GM18498 (cell line): ENCODE measurements at regions not wholly inside any gene's neighbourhood (a gene's known extent, or its start where the extent isn't known, plus 50 kb on each side); places are given as distances from the start of the nearest gene placed in this dataset.
"Not testable (repeated sequence)": the region's sequence is repeated elsewhere in the genome, so short reads cannot be mapped to it uniquely, and the experiment has no call there.

ENCODE experiments used
- ATAC-seq: cut with Tn5 transposase; IDR thresholded peaks from one replicate; pipeline ENCODE4 v1.9.1; 2021; ENCODE audit warnings: mild to moderate bottlenecking, moderate library complexity; ENCODE audit not compliant: unreplicated experiment

- no peak for ATAC-seq
These were observed 317.5 kb downstream of the UTRN start for GRCh38 chr6:144602523-144603180.

- no peak for ATAC-seq
These were observed 320.9 kb downstream of the UTRN start for GRCh38 chr6:144606083-144606482.

GRCh38 chr6:144607998-144608735 is 323.0 kb downstream of the UTRN start:
- no peak for ATAC-seq

- ATAC-seq = no peak
These were observed 327.7 kb downstream of the UTRN start for GRCh38 chr6:144612811-144613210.

GRCh38 chr6:144613859-144614258 is 328.7 kb downstream of the UTRN start:
- no peak for ATAC-seq

GRCh38 chr6:144615870-144616269 is 330.7 kb downstream of the UTRN start:
- ATAC-seq = no peak

- no peak for ATAC-seq
These were observed 332.1 kb downstream of the UTRN start for GRCh38 chr6:144617191-144617590.

GRCh38 chr6:144617708-144618107 is 332.6 kb downstream of the UTRN start:
- ATAC-seq = no peak

- ATAC-seq = no peak
These were observed 334.8 kb downstream of the UTRN start for GRCh38 chr6:144619966-144620365.

GRCh38 chr6:144621332-144621731 is 336.2 kb downstream of the UTRN start:
- ATAC-seq = no peak

GRCh38 chr6:144624246-144624645 is 339.1 kb downstream of the UTRN start:
- ATAC-seq = no peak

- no peak for ATAC-seq
These were observed 339.6 kb downstream of the UTRN start for GRCh38 chr6:144624716-144625115.

- no peak for ATAC-seq
These were observed 345.7 kb downstream of the UTRN start for GRCh38 chr6:144630857-144631256.

GRCh38 chr6:144632266-144632665 is 347.1 kb downstream of the UTRN start:
- ATAC-seq = no peak

- no peak for ATAC-seq
These were observed 348.8 kb downstream of the UTRN start for GRCh38 chr6:144633886-144634285.

- no peak for ATAC-seq
These were observed 349.2 kb downstream of the UTRN start for GRCh38 chr6:144634371-144634770.

GRCh38 chr6:144635051-144635450 is 349.9 kb downstream of the UTRN start:
- no peak for ATAC-seq

- ATAC-seq = not testable (repeated sequence)
These were observed 350.9 kb downstream of the UTRN start for GRCh38 chr6:144636025-144636424.

- ATAC-seq = no peak
These were observed 352.4 kb downstream of the UTRN start for GRCh38 chr6:144637541-144637940.

- no peak for ATAC-seq
These were observed 354.5 kb downstream of the UTRN start for GRCh38 chr6:144639654-144640053.

GRCh38 chr6:144641286-144641685 is 356.2 kb downstream of the UTRN start:
- ATAC-seq = no peak

GRCh38 chr6:144644776-144645175 is 359.6 kb downstream of the UTRN start:
- ATAC-seq = no peak
